Vagina (tissue), 2 donors: ENCODE measurements at regions not wholly inside any gene's neighbourhood (a gene's known extent, or its start where the extent isn't known, plus 50 kb on each side); places are given as distances from the start of the nearest gene placed in this dataset.
"Not testable (repeated sequence)": the region's sequence is repeated elsewhere in the genome, so short reads cannot be mapped to it uniquely, and the experiment has no call there.

ENCODE experiments used
- DNase-seq, 2 donors: peaks; one replicate each; pipeline ENCODE4 v3.0.0-alpha.2; 2017; ENCODE audit errors: extremely low spot score in 2 of 2
- H3K27ac ChIP-seq: fragments of 200-600 bp; sonication (generic); one replicate; pipeline ENCODE4 v1.5.1; 2019
- H3K27me3 ChIP-seq: fragments of 200-600 bp; sonication (generic); one replicate; pipeline ENCODE4 v1.5.1; 2019
- H3K36me3 ChIP-seq, 2 donors: fragments of 200-600 bp; sonication (generic); one replicate each; pipeline ENCODE4 v1.5.1; 2017 to 2019
- H3K4me1 ChIP-seq: fragments of 200-600 bp; sonication (generic); one replicate; pipeline ENCODE4 v1.5.1; 2019
- H3K4me3 ChIP-seq, 2 donors: fragments of 200-600 bp; sonication (generic); 1 replicate in 1 of 2; 2 replicates in 1 of 2; pipeline ENCODE4 v1.5.1; 2016 to 2019
- H3K9me3 ChIP-seq: fragments of 200-600 bp; sonication (generic); one replicate; pipeline ENCODE4 v1.5.1; 2019
- CTCF ChIP-seq, 3 experiments: fragments of 450-650 bp in 2 of 3; fragments of 200-600 bp in 1 of 3; sonication (generic) in 1 of 3; IDR thresholded peaks; one replicate each; pipeline ENCODE4 v1.5.1; 2017 to 2019; ENCODE audit warnings: antibody characterized with exemption in 3 of 3, mild to moderate bottlenecking in 2 of 3, moderate library complexity in 2 of 3
- POLR2A ChIP-seq, 2 donors: fragments of 450-650 bp; IDR thresholded peaks; one replicate each; pipeline ENCODE4 v1.6.1; 2017; ENCODE audit warnings: antibody characterized with exemption in 2 of 2, mild to moderate bottlenecking in 2 of 2, moderate library complexity in 2 of 2
- POLR2AphosphoS5 ChIP-seq, 2 donors: sonication (generic); formaldehyde crosslinking; IDR thresholded peaks; one replicate each; pipeline ENCODE4 v1.9.0; 2017; ENCODE audit warnings: antibody characterized with exemption in 2 of 2, mild to moderate bottlenecking in 2 of 2, low read depth in 1 of 2; ENCODE audit not compliant: insufficient read depth in 1 of 2
- intact Hi-C: fragments of 100-400 bp; cut with DNase I; formaldehyde crosslinking; loops from one replicate; pipeline ENCODE4 v1.15.1; 2023

GRCh38 chr13:85562282-85562681 lies 236.9 kb downstream of the SLITRK6 start:
- TF ChIP-seq POLR2AphosphoS5 (IDR thresholded peaks at IDR 0.05; ENCODE audit: insufficient read depth in 1 of 2, low read depth in 1 of 2) (no peak), POLR2A (IDR thresholded peaks at IDR 0.05) (no peak), CTCF (IDR thresholded peaks at IDR 0.05) (no peak)
- Histone ChIP-seq H3K4me1 (no peaks in the 10 kb centered on the region), H3K36me3 (no peaks in the 10 kb centered on the region), H3K9me3 (no peaks in the 10 kb centered on the region), H3K27me3 (no peaks in the 10 kb centered on the region), H3K27ac (no peak overlapping the region), H3K4me3 (no peak overlapping the region)
- no peak for DNase-seq
- intact Hi-C loops: no loop called here

DNA sequence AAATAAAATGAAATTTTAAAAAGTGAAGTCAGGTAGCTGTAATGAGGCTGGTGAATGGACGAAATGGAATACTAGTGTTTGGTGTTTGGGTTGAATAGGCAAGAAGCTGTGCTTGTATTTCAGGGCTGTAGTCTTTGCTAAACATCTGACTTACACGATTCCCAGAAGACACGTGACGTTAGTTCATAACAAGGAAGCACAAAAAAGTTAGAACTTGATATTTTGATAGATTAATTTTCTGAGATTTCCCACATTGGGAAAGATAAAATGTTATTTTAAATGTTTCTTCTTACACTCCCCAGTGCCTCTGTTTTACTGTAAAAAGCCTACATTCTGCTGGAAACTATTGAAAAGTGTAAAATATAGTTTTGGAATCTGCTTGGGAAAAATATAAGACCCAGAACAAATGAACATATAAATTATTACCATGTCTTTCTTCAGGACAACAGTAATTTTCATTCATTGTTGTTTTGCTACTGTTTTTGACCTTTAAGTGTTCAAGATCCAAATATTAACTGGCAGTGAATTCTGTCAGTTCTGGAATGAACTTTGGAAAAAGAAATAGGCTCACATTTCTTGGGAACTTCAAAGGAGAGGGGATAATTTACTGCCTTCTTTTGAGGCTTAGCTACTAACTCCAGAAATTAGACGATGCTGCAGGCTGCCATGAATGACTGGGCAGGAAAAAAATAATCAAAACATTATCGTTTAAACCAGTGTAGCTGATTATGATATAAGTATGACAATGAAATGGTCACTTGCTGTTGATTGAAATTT lies 241.3 kb downstream of the SLITRK6 start:
- Histone ChIP-seq H3K4me1 (no peaks in the 10 kb centered on the region), H3K27ac (no peak overlapping the region), H3K36me3 (no peaks in the 10 kb centered on the region), H3K9me3 (no peaks in the 10 kb centered on the region), H3K4me3 (no peak overlapping the region), H3K27me3 (no peaks in the 10 kb centered on the region)
- TF ChIP-seq POLR2AphosphoS5 (IDR thresholded peaks at IDR 0.05; ENCODE audit: insufficient read depth in 1 of 2, low read depth in 1 of 2): no peak
- TF ChIP-seq CTCF (IDR thresholded peaks at IDR 0.05): no peak
- TF ChIP-seq POLR2A (IDR thresholded peaks at IDR 0.05): no peak
- intact Hi-C loops: loop anchor here (5.0 kb wide), 1 partner anchor 1459 kb away; no protein-coding TSS in a partner anchor
- no peak for DNase-seq

DNA sequence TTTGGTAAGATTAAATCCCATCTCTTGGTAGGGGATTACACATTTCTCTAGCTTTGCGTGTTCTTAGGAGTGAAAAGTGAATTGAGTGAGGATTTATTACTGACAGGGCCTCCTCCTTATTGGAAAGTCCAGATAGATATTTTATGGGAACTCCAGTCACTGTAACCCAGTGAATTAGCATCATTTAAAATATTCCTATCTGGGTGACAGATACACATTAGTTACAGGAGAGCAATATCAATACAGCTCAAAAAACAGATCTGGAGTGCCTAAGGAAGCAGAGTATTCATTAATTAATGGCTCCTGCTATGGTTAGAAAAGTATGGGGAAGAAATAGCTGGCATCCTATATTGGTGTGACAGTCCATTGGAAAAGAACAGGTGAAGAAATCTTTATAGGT lies 248.2 kb downstream of the SLITRK6 start:
- H3K4me1 ChIP-seq: no peaks in the 10 kb centered on the region
- H3K4me3 ChIP-seq: no peak overlapping the region
- H3K27me3 ChIP-seq: no peaks in the 10 kb centered on the region
- no peak for DNase-seq
- intact Hi-C loops: no loop called here
- no peak for TF ChIP-seq POLR2A (IDR thresholded peaks at IDR 0.05)
- no peak for TF ChIP-seq POLR2AphosphoS5 (IDR thresholded peaks at IDR 0.05; ENCODE audit: insufficient read depth in 1 of 2, low read depth in 1 of 2)
- no peak for TF ChIP-seq CTCF (IDR thresholded peaks at IDR 0.05)
- no peak overlapping the region for H3K27ac ChIP-seq
- H3K9me3 ChIP-seq: no peaks in the 10 kb centered on the region
- H3K36me3 ChIP-seq: no peaks in the 10 kb centered on the region

- H3K4me1 ChIP-seq: no peaks in the 10 kb centered on the region
- no peak for DNase-seq
- TF ChIP-seq POLR2AphosphoS5 (IDR thresholded peaks at IDR 0.05; ENCODE audit: insufficient read depth in 1 of 2, low read depth in 1 of 2) (no peak), CTCF (IDR thresholded peaks at IDR 0.05) (no peak), POLR2A (IDR thresholded peaks at IDR 0.05) (no peak)
- intact Hi-C loops: no loop called here
- no peak overlapping the region for H3K27ac ChIP-seq
- H3K27me3 ChIP-seq: no peaks in the 10 kb centered on the region
- no peak overlapping the region for H3K4me3 ChIP-seq
- H3K36me3 ChIP-seq: no peaks in the 10 kb centered on the region
- H3K9me3 ChIP-seq: no peaks in the 10 kb centered on the region
Measured at GRCh38 chr13:85549819-85550218, 249.4 kb downstream of the SLITRK6 start.

- H3K27ac ChIP-seq, H3K4me3 ChIP-seq, intact Hi-C loops, H3K4me1 ChIP-seq, H3K36me3 ChIP-seq, H3K9me3 ChIP-seq, DNase-seq, H3K27me3 ChIP-seq: not testable (repeated sequence)
Measured at GRCh38 chr13:85548845-85549244, 250.4 kb downstream of the SLITRK6 start.
